CD4-positive, CD25-positive, alpha-beta regulatory T cell (primary cell): ENCODE measurements at regions not wholly inside any gene's neighbourhood (a gene's known extent, or its start where the extent isn't known, plus 50 kb on each side); places are given as distances from the start of the nearest gene placed in this dataset.

Source experiments
- ATAC-seq, 2 donors: fragments of 150-1000 bp; cut with Tn5 transposase; one replicate each; pipeline ENCODE4 v1.10.0; 2021; ENCODE audit warnings: low read depth in 2 of 2, moderate number of reproducible peaks in 2 of 2, moderate library complexity in 1 of 2
- DNase-seq, 3 donors: peaks; one replicate each; pipeline versions ENCODE4 v3.0.0 to v3.0.0-alpha.2; 2012 to 2022; ENCODE audit warnings: mixed read lengths in 1 of 3
- H3K27ac ChIP-seq: one replicate; pipeline ENCODE4 v1.7.0; 2013; ENCODE audit warnings: mild to moderate bottlenecking, low read length; ENCODE audit not compliant: insufficient read depth, poor library complexity, severe bottlenecking
- H3K27me3 ChIP-seq: one replicate; pipeline ENCODE4 v1.7.0; 2013; ENCODE audit warnings: low read length; ENCODE audit not compliant: control insufficient read depth, insufficient read depth
- H3K36me3 ChIP-seq: one replicate; pipeline ENCODE4 v1.7.0; 2013; ENCODE audit warnings: mild to moderate bottlenecking, low read length, moderate library complexity; ENCODE audit not compliant: control insufficient read depth, insufficient read depth
- H3K4me1 ChIP-seq: 2 replicates; pipeline ENCODE4 v1.7.0; 2013; ENCODE audit warnings: mild to moderate bottlenecking, low read length; ENCODE audit not compliant: insufficient read depth, control insufficient read depth, poor library complexity, severe bottlenecking
- H3K4me3 ChIP-seq: one replicate; pipeline ENCODE4 v1.7.0; 2013; ENCODE audit warnings: low read depth, mild to moderate bottlenecking, low read length, moderate library complexity
- H3K9me3 ChIP-seq, 2 experiments: 1 replicate in 1 of 2; 2 replicates in 1 of 2; pipeline ENCODE4 v1.7.0; 2013; ENCODE audit warnings: low read length in 2 of 2, mild to moderate bottlenecking in 1 of 2, moderate library complexity in 1 of 2; ENCODE audit not compliant: control insufficient read depth in 2 of 2
- H3K27ac Mint-ChIP-seq, 3 donors: one replicate each; pipeline ENCODE4 v1.8.0; 2020 to 2022; ENCODE audit warnings: mild to moderate bottlenecking in 3 of 3, mixed read lengths in 3 of 3, moderate library complexity in 2 of 3
- H3K27me3 Mint-ChIP-seq: one replicate; pipeline ENCODE4 v1.8.0; 2022; ENCODE audit warnings: mild to moderate bottlenecking, mixed read lengths
- H3K36me3 Mint-ChIP-seq: one replicate; pipeline ENCODE4 v1.8.0; 2020; ENCODE audit warnings: mixed read lengths
- H3K4me1 Mint-ChIP-seq, 4 donors: one replicate each; pipeline ENCODE4 v1.8.0; 2020 to 2022; ENCODE audit warnings: mixed read lengths in 4 of 4, mild to moderate bottlenecking in 1 of 4
- H3K4me3 Mint-ChIP-seq, 4 donors: one replicate each; pipeline ENCODE4 v1.8.0; 2020 to 2022; ENCODE audit warnings: mild to moderate bottlenecking in 4 of 4, mixed read lengths in 4 of 4, moderate library complexity in 3 of 4
- H3K9me3 Mint-ChIP-seq, 7 donors: one replicate each; pipeline ENCODE4 v1.8.0; 2020 to 2022; ENCODE audit warnings: mixed read lengths in 7 of 7, mild to moderate bottlenecking in 3 of 7, moderate library complexity in 2 of 7

- peaks cover 0 to 2% (median 0%) of the 10 kb centered on the region in 4 donors for H3K4me1 Mint-ChIP-seq
- Histone ChIP-seq H3K27me3 (no peaks in the 10 kb centered on the region), H3K27ac (no peak overlapping the region), H3K4me1 (no peaks in the 10 kb centered on the region), H3K4me3 (no peak overlapping the region), H3K36me3 (no peaks in the 10 kb centered on the region), H3K9me3 (no peaks in the 10 kb centered on the region)
- DNase-seq (no peak), ATAC-seq (no peak)
- H3K36me3 Mint-ChIP-seq = no peaks in the 10 kb centered on the region
- peaks cover 0 to 1% (median 0%) of the 10 kb centered on the region in 7 donors for H3K9me3 Mint-ChIP-seq
- H3K27me3 Mint-ChIP-seq = no peaks in the 10 kb centered on the region
- H3K27ac Mint-ChIP-seq = no peak overlapping the region
- H3K4me3 Mint-ChIP-seq = no peak overlapping the region
Measured at GRCh38 chr6:147127587-147127986, 76.6 kb upstream of the STXBP5 start.

DNA sequence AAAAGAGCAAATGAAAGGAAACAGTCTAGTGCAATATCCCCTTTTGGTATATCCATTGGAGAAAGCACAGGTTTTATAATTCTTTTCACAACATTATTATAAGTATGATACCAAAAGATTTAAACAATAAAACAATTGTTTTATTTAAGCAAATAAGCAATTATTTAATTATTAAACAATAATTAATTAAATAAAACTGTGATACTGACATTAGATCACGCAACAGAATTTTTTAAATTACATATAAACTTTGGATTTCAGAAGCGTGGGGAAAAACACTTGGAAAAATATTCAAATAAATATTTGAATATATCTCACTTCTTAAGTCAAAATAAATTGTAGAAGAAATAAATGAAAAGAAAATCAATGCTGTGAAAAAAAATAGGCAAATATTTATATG lies 76.2 kb upstream of the STXBP5 start:
- Mint-ChIP-seq H3K4me3 (no peak overlapping the region), H3K9me3 (peaks cover 0 to 1% (median 0%) of the 10 kb centered on the region in 7 donors), H3K36me3 (no peaks in the 10 kb centered on the region), H3K27ac (no peak overlapping the region), H3K4me1 (peaks cover 0 to 2% (median 0%) of the 10 kb centered on the region in 4 donors), H3K27me3 (no peaks in the 10 kb centered on the region)
- ATAC-seq (no peak), DNase-seq (no peak)
- no peak overlapping the region for H3K4me3 ChIP-seq
- H3K27me3 ChIP-seq = no peaks in the 10 kb centered on the region
- H3K36me3 ChIP-seq = no peaks in the 10 kb centered on the region
- no peaks in the 10 kb centered on the region for H3K4me1 ChIP-seq
- no peak overlapping the region for H3K27ac ChIP-seq
- H3K9me3 ChIP-seq = no peaks in the 10 kb centered on the region

GRCh38 chr6:147131532-147132128 lies 72.6 kb upstream of the STXBP5 start:
- ATAC-seq (no peak), DNase-seq (no peak)
- H3K36me3 Mint-ChIP-seq = no peaks in the 10 kb centered on the region
- H3K4me3 ChIP-seq = no peak overlapping the region
- H3K27ac Mint-ChIP-seq = no peak overlapping the region
- no peaks in the 10 kb centered on the region for H3K4me1 ChIP-seq
- peaks cover 0 to 5% (median 0%) of the 10 kb centered on the region in 7 donors for H3K9me3 Mint-ChIP-seq
- H3K9me3 ChIP-seq = no peaks in the 10 kb centered on the region
- no peaks in the 10 kb centered on the region for H3K27me3 ChIP-seq
- no peak overlapping the region for H3K4me3 Mint-ChIP-seq
- no peaks in the 10 kb centered on the region for H3K36me3 ChIP-seq
- H3K27me3 Mint-ChIP-seq = no peaks in the 10 kb centered on the region
- H3K27ac ChIP-seq = no peak overlapping the region
- H3K4me1 Mint-ChIP-seq = peaks cover 0 to 7% (median 0%) of the 10 kb centered on the region in 4 donors

DNA sequence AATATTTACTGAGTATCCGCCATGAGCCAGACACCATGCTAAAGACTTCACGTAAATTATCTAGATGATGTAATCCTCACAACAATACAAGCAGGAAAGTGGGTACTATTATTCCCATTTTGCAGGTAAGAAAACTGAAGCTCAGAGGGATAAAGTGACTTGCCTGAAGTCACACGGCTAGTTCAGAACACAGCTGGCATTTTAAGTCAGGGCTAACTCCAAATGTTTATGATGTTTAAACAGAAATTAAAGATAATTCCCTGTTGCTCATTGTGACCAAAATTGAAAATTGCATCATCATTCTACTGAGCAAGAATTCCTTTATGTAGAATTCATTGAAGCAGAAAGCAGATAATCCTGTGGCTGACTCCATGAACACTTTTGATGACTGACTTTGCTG lies 71.3 kb upstream of the STXBP5 start:
- Histone ChIP-seq H3K27ac (no peak overlapping the region), H3K27me3 (no peaks in the 10 kb centered on the region), H3K9me3 (no peaks in the 10 kb centered on the region), H3K4me1 (no peaks in the 10 kb centered on the region), H3K4me3 (no peak overlapping the region), H3K36me3 (no peaks in the 10 kb centered on the region)
- no peak for DNase-seq
- no peak for ATAC-seq
- H3K36me3 Mint-ChIP-seq = no peaks in the 10 kb centered on the region
- no peaks in the 10 kb centered on the region for H3K27me3 Mint-ChIP-seq
- H3K4me1 Mint-ChIP-seq = peaks cover 0 to 7% (median 0%) of the 10 kb centered on the region in 4 donors
- H3K27ac Mint-ChIP-seq = no peak overlapping the region
- no peak overlapping the region for H3K4me3 Mint-ChIP-seq
- H3K9me3 Mint-ChIP-seq = peaks cover 0 to 5% (median 0%) of the 10 kb centered on the region in 7 donors

GRCh38 chr6:147133669-147134068 lies 70.5 kb upstream of the STXBP5 start:
- Mint-ChIP-seq H3K27ac (no peak overlapping the region), H3K4me1 (peaks cover 0 to 7% (median 0%) of the 10 kb centered on the region in 4 donors), H3K4me3 (no peak overlapping the region), H3K9me3 (peaks cover 0 to 5% (median 0%) of the 10 kb centered on the region in 7 donors), H3K27me3 (no peaks in the 10 kb centered on the region), H3K36me3 (no peaks in the 10 kb centered on the region)
- Histone ChIP-seq H3K27ac (no peak overlapping the region), H3K4me1 (no peaks in the 10 kb centered on the region), H3K9me3 (no peaks in the 10 kb centered on the region), H3K36me3 (no peaks in the 10 kb centered on the region), H3K27me3 (no peaks in the 10 kb centered on the region), H3K4me3 (no peak overlapping the region)
- ATAC-seq = no peak
- no peak for DNase-seq

GRCh38 chr6:147135211-147135681 lies 69.0 kb upstream of the STXBP5 start:
- Histone ChIP-seq H3K27me3 (no peaks in the 10 kb centered on the region), H3K27ac (no peak overlapping the region), H3K4me1 (no peaks in the 10 kb centered on the region), H3K4me3 (no peak overlapping the region), H3K9me3 (no peaks in the 10 kb centered on the region), H3K36me3 (no peaks in the 10 kb centered on the region)
- DNase-seq (no peak), ATAC-seq (no peak)
- H3K27me3 Mint-ChIP-seq = no peaks in the 10 kb centered on the region
- no peak overlapping the region for H3K4me3 Mint-ChIP-seq
- H3K9me3 Mint-ChIP-seq = peaks cover 0 to 5% (median 2%) of the 10 kb centered on the region in 7 donors
- H3K36me3 Mint-ChIP-seq = no peaks in the 10 kb centered on the region
- H3K27ac Mint-ChIP-seq = no peak overlapping the region
- peaks cover 0 to 7% (median 0%) of the 10 kb centered on the region in 4 donors for H3K4me1 Mint-ChIP-seq

- Histone ChIP-seq H3K9me3 (no peaks in the 10 kb centered on the region), H3K36me3 (no peaks in the 10 kb centered on the region), H3K4me3 (no peak overlapping the region), H3K27me3 (no peaks in the 10 kb centered on the region), H3K4me1 (no peaks in the 10 kb centered on the region), H3K27ac (no peak overlapping the region)
- no peaks in the 10 kb centered on the region for H3K27me3 Mint-ChIP-seq
- no peaks in the 10 kb centered on the region for H3K36me3 Mint-ChIP-seq
- peaks cover 0 to 5% (median 2%) of the 10 kb centered on the region in 7 donors for H3K9me3 Mint-ChIP-seq
- peaks cover 0 to 7% (median 0%) of the 10 kb centered on the region in 4 donors for H3K4me1 Mint-ChIP-seq
- no peak overlapping the region for H3K4me3 Mint-ChIP-seq
- no peak overlapping the region for H3K27ac Mint-ChIP-seq
- ATAC-seq (no peak), DNase-seq (no peak)
Measured at GRCh38 chr6:147136057-147136456, 68.2 kb upstream of the STXBP5 start.

- Histone ChIP-seq H3K27ac (no peak overlapping the region), H3K4me1 (no peaks in the 10 kb centered on the region), H3K9me3 (no peaks in the 10 kb centered on the region), H3K36me3 (no peaks in the 10 kb centered on the region), H3K27me3 (no peaks in the 10 kb centered on the region), H3K4me3 (no peak overlapping the region)
- peaks cover 0 to 5% (median 0%) of the 10 kb centered on the region in 4 donors for H3K4me1 Mint-ChIP-seq
- H3K27me3 Mint-ChIP-seq = no peaks in the 10 kb centered on the region
- H3K9me3 Mint-ChIP-seq = peaks cover 0 to 5% (median 2%) of the 10 kb centered on the region in 7 donors
- H3K4me3 Mint-ChIP-seq = no peak overlapping the region
- H3K27ac Mint-ChIP-seq = no peak overlapping the region
- no peaks in the 10 kb centered on the region for H3K36me3 Mint-ChIP-seq
- no peak for ATAC-seq
- DNase-seq = no peak
Measured at GRCh38 chr6:147137986-147138385, 66.2 kb upstream of the STXBP5 start.
